HepG2 (cell line): ENCODE measurements at regions not wholly inside any gene's neighbourhood (a gene's known extent, or its start where the extent isn't known, plus 50 kb on each side); places are given as distances from the start of the nearest gene placed in this dataset.

Source experiments
- GATAD1 ChIP-seq: IDR thresholded peaks from 2 replicates; pipeline ENCODE4 v1.6.1; 2016; ENCODE audit warnings: missing genetic modification reagents, missing compliant biosample characterization
- ZNF234 ChIP-seq: sonication (generic); formaldehyde crosslinking; conservative IDR thresholded peaks from 2 replicates; pipeline ENCODE4 v1.5.1; 2020; ENCODE audit warnings: mild to moderate bottlenecking, missing genetic modification reagents
- TF ChIP-seq, protein P1 (sequence below): sonication (generic); formaldehyde crosslinking; IDR thresholded peaks from 2 replicates; pipeline ENCODE4 v1.5.1; 2020; ENCODE audit warnings: mild to moderate bottlenecking, missing genetic modification reagents, moderate library complexity
- TF ChIP-seq, protein P2 (sequence below): sonication (generic); formaldehyde crosslinking; IDR thresholded peaks from 2 replicates; pipeline ENCODE4 v1.9.0; 2022; ENCODE audit warnings: missing genetic modification reagents, mild to moderate bottlenecking, borderline replicate concordance
- TF ChIP-seq, protein P3 (sequence below), 2 experiments: IDR thresholded peaks; 2 replicates each; pipeline ENCODE4 v1.6.1; 2011 to 2012; ENCODE audit warnings: low read length in 2 of 2, borderline replicate concordance in 1 of 2, low read depth in 1 of 2, mild to moderate bottlenecking in 1 of 2, moderate library complexity in 1 of 2

DNA sequence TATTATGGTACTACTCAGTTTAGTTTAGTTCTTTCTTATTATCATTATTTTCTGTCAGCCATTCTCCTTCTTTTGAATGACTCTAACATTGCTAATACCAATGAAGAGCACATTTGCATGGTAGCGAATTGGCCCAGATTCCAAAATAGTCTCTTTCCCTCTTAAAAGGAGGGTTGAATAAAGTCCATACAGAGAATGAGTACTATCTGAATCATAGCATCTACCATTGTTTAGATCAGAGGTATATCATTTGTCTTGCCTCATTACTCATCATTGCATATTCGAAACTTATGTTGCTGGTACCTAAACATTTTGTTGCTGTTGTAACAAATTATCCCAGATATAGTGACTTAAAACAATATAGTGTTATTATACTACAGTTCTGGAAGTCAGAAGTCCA, 1235.3 kb upstream of the ATXN8OS start:
- TF ChIP-seq ZNF234 (no peak), GATAD1 (CRISPR knock-in tag) (no peak)
- TF ChIP-seq, protein P1, sequence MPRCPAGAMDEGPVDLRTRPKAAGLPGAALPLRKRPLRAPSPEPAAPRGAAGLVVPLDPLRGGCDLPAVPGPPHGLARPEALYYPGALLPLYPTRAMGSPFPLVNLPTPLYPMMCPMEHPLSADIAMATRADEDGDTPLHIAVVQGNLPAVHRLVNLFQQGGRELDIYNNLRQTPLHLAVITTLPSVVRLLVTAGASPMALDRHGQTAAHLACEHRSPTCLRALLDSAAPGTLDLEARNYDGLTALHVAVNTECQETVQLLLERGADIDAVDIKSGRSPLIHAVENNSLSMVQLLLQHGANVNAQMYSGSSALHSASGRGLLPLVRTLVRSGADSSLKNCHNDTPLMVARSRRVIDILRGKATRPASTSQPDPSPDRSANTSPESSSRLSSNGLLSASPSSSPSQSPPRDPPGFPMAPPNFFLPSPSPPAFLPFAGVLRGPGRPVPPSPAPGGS: no peak
- TF ChIP-seq, protein P2, sequence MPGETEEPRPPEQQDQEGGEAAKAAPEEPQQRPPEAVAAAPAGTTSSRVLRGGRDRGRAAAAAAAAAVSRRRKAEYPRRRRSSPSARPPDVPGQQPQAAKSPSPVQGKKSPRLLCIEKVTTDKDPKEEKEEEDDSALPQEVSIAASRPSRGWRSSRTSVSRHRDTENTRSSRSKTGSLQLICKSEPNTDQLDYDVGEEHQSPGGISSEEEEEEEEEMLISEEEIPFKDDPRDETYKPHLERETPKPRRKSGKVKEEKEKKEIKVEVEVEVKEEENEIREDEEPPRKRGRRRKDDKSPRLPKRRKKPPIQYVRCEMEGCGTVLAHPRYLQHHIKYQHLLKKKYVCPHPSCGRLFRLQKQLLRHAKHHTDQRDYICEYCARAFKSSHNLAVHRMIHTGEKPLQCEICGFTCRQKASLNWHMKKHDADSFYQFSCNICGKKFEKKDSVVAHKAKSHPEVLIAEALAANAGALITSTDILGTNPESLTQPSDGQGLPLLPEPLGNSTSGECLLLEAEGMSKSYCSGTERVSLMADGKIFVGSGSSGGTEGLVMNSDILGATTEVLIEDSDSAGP (CRISPR knock-in tag): no peak
- TF ChIP-seq, protein P3, sequence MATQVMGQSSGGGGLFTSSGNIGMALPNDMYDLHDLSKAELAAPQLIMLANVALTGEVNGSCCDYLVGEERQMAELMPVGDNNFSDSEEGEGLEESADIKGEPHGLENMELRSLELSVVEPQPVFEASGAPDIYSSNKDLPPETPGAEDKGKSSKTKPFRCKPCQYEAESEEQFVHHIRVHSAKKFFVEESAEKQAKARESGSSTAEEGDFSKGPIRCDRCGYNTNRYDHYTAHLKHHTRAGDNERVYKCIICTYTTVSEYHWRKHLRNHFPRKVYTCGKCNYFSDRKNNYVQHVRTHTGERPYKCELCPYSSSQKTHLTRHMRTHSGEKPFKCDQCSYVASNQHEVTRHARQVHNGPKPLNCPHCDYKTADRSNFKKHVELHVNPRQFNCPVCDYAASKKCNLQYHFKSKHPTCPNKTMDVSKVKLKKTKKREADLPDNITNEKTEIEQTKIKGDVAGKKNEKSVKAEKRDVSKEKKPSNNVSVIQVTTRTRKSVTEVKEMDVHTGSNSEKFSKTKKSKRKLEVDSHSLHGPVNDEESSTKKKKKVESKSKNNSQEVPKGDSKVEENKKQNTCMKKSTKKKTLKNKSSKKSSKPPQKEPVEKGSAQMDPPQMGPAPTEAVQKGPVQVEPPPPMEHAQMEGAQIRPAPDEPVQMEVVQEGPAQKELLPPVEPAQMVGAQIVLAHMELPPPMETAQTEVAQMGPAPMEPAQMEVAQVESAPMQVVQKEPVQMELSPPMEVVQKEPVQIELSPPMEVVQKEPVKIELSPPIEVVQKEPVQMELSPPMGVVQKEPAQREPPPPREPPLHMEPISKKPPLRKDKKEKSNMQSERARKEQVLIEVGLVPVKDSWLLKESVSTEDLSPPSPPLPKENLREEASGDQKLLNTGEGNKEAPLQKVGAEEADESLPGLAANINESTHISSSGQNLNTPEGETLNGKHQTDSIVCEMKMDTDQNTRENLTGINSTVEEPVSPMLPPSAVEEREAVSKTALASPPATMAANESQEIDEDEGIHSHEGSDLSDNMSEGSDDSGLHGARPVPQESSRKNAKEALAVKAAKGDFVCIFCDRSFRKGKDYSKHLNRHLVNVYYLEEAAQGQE (IDR thresholded peaks at IDR 0.05; ENCODE audit: borderline replicate concordance in 1 of 2, low read depth in 1 of 2, low read length in 2 of 2): no peak
